ENCODE measurements at regions not wholly inside any gene's neighbourhood (a gene's known extent, or its start where the extent isn't known, plus 50 kb on each side); places are given as distances from the start of the nearest gene placed in this dataset.

DNA sequence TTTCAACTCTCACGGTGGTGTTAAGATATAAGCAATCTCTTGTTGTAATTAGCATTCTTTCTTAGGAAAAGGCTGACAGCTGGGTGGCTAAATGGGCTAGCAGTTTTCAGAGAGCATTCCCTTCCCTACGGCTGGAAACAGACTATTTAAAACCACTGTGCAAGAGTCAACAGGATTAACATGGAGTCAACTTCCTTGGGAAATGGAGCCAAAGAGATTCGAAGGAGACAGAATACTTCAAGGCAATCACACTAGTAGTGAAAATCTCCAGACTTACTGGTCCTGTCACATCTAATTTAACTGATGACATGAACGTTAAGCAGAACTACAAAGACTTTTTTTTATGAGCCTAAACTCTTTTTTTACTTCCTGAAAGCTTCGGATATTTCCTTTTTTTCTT is 453.3 kb upstream of the ITGA1 start:
- H3K9ac ChIP-seq (ENCODE audit: low read depth, low read length): no peak overlapping the region

DNA sequence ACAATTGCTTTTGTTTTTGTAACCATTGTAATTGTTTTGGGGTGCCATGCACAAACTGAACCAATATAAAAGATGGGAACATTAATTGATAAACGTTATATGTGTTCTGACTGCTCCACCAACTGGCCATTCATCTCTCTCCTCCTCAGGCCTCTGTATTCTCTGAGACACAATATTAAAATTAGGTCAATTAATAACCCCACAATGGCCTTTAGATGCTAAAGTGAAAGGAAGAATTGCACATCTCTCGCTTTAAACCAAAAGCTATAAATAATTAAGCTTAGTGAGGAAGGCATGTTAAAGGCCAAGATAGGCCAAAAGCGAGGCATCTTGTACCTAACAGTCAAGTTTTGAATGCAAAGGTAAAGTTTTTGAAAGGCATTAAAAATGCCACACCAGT is 448.4 kb upstream of the ITGA1 start:
- Histone ChIP-seq H3K4me2 (ENCODE audit: low read length) (no peak overlapping the region), H3K9me3 (replicated peaks; ENCODE audit: low read length) (no peaks in the 10 kb centered on the region), H3K36me3 (ENCODE audit: insufficient read depth, low read length) (no peaks in the 10 kb centered on the region)

More for the DNA sequence above, 453.3 kb upstream of the ITGA1 start:
- Histone ChIP-seq H3K4me1 (ENCODE audit: control insufficient read depth, insufficient read depth, low read length) (no peaks in the 10 kb centered on the region), H3K9me3 (replicated peaks; ENCODE audit: low read length) (no peaks in the 10 kb centered on the region), H3K36me3 (ENCODE audit: insufficient read depth, low read length) (no peaks in the 10 kb centered on the region), H3K4me3 (ENCODE audit: low read length) (no peak overlapping the region), H3K27me3 (ENCODE audit: control insufficient read depth, insufficient read depth, low read length) (no peaks in the 10 kb centered on the region), H3K4me2 (ENCODE audit: low read length) (no peak overlapping the region)

DNA sequence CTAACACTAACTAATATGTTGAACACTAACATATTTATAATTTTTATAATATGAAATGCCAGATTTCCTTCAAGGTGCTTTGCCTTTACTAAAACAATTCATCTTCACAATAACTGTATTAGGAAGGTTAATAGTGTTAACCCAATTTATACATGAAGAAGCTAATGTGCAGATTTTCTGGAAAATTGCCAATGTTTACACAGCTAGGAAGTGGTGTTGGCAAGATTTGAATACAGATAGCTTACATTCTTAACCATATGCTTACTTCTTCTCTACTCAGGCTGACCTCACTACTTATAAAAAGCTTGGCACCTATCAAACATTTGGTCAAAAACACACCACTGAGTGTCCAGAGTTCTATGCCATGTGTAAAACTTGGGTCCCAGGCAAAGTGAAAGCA is 445.4 kb upstream of the ITGA1 start:
- H3K9me3 ChIP-seq (replicated peaks; ENCODE audit: low read length): no peaks in the 10 kb centered on the region
- no peaks in the 10 kb centered on the region for H3K27me3 ChIP-seq (ENCODE audit: control insufficient read depth, insufficient read depth, low read length)
- H3K4me1 ChIP-seq (ENCODE audit: control insufficient read depth, insufficient read depth, low read length): no peaks in the 10 kb centered on the region
- H3K4me3 ChIP-seq (ENCODE audit: low read length): no peak overlapping the region
- no peaks in the 10 kb centered on the region for H3K36me3 ChIP-seq (ENCODE audit: insufficient read depth, low read length)
- no peak overlapping the region for H3K4me2 ChIP-seq (ENCODE audit: low read length)
- H3K9ac ChIP-seq (ENCODE audit: low read depth, low read length): no peak overlapping the region

More for the DNA sequence above, 448.4 kb upstream of the ITGA1 start:
- no peak overlapping the region for H3K4me3 ChIP-seq (ENCODE audit: low read length)
- no peaks in the 10 kb centered on the region for H3K27me3 ChIP-seq (ENCODE audit: control insufficient read depth, insufficient read depth, low read length)
- no peak overlapping the region for H3K9ac ChIP-seq (ENCODE audit: low read depth, low read length)
- H3K4me1 ChIP-seq (ENCODE audit: control insufficient read depth, insufficient read depth, low read length): no peaks in the 10 kb centered on the region

DNA sequence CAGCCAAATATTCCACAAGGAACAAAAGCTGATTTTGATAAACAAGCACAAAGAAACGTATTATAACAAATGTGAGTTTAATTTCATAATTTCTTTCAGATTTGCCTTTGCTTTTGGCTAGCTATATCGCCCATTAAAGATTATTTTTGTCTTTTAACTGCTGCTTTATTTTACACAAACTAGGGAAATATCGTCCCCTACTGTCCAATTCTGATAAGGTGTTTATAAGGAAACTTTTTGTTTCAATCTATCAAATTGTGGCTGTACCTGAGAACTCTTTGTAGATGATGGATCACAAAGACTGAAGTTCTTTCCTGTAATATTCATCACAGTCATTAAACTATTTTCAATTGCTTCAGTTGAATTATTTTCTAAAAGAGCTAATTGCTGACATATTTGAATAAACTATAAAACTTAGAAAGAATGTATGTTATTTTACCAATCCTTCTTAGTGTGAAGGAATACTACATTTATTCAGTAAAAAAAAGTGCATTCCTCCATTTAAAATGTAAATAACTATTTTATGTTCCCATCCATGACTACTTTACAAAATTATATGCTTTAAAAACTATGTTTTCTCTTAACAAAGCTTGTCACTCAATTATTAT is 431.3 kb upstream of the ITGA1 start:
- Histone ChIP-seq H3K36me3 (ENCODE audit: insufficient read depth, low read length) (no peaks in the 10 kb centered on the region), H3K9ac (ENCODE audit: low read depth, low read length) (no peak overlapping the region), H3K4me3 (ENCODE audit: low read length) (no peak overlapping the region), H3K4me1 (ENCODE audit: control insufficient read depth, insufficient read depth, low read length) (no peaks in the 10 kb centered on the region), H3K4me2 (ENCODE audit: low read length) (no peak overlapping the region), H3K27me3 (ENCODE audit: control insufficient read depth, insufficient read depth, low read length) (no peaks in the 10 kb centered on the region), H3K9me3 (replicated peaks; ENCODE audit: low read length) (no peaks in the 10 kb centered on the region)

DNA sequence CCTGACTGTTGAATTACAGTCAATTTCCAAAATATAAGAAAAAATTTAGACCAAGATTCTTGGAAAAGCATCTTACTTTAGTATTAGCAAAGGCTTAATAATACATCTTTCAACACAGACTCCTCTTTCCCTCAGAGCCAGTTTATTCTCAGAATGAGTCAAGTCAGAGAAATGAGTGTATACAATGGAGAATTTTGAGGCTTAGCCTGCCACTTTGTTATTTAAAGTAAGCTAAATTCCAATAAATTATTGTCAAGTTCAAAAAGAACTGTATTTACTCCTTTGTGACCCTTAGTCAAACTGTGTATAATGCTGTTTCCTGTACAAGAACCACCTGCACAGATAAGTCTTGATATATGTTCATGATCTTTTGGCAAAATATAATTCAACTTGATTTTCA is 428.5 kb upstream of the ITGA1 start:
- H3K4me3 ChIP-seq (ENCODE audit: low read length): no peak overlapping the region
- no peak overlapping the region for H3K4me2 ChIP-seq (ENCODE audit: low read length)
- H3K9ac ChIP-seq (ENCODE audit: low read depth, low read length): no peak overlapping the region
- no peaks in the 10 kb centered on the region for H3K9me3 ChIP-seq (replicated peaks; ENCODE audit: low read length)
- no peaks in the 10 kb centered on the region for H3K4me1 ChIP-seq (ENCODE audit: control insufficient read depth, insufficient read depth, low read length)
- H3K36me3 ChIP-seq (ENCODE audit: insufficient read depth, low read length): no peaks in the 10 kb centered on the region
- H3K27me3 ChIP-seq (ENCODE audit: control insufficient read depth, insufficient read depth, low read length): no peaks in the 10 kb centered on the region

DNA sequence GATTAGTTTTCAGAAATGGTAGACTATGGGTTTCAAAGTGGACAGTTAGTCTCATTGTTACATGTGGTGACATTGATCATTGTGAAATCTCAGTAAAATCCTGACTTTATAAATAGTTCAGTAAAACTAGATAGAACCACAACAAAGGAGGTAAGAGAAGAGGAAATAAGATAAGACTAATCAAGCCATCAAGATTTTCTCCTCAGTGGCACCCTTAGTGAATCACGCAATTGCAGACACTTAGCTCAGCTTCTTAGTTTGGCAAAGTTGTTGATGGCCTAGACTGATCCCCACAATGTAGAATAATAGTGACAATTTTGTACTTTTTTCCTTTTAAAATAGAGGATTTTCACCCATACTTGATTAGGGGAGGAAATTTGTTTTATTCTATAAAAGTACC is 426.7 kb upstream of the ITGA1 start:
- H3K4me3 ChIP-seq (ENCODE audit: low read length): no peak overlapping the region
- no peaks in the 10 kb centered on the region for H3K9me3 ChIP-seq (replicated peaks; ENCODE audit: low read length)
- no peaks in the 10 kb centered on the region for H3K36me3 ChIP-seq (ENCODE audit: insufficient read depth, low read length)
- H3K27me3 ChIP-seq (ENCODE audit: control insufficient read depth, insufficient read depth, low read length): no peaks in the 10 kb centered on the region
- H3K9ac ChIP-seq (ENCODE audit: low read depth, low read length): no peak overlapping the region
- no peak overlapping the region for H3K4me2 ChIP-seq (ENCODE audit: low read length)
- H3K4me1 ChIP-seq (ENCODE audit: control insufficient read depth, insufficient read depth, low read length): no peaks in the 10 kb centered on the region

DNA sequence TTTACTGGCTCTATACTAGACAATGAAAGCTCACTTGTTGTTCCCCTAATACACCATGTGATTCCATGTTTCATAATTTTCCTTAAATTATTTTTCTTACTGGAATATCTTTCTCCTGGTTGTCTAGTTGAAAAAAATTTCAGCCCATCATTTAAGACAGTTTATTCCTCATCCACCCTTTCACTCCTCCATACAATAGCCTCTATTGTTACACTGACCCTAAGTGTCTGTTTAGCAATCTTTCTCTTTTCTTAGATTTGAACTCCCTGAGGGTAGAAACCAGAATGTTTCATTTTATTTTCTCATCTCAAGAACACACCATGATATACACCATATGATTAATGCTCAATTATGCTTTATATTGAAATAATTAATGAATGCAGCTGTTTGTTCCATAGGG is 413.4 kb upstream of the ITGA1 start:
- Histone ChIP-seq H3K4me3 (ENCODE audit: low read length) (no peak overlapping the region), H3K36me3 (ENCODE audit: insufficient read depth, low read length) (no peaks in the 10 kb centered on the region), H3K27me3 (ENCODE audit: control insufficient read depth, insufficient read depth, low read length) (no peaks in the 10 kb centered on the region), H3K4me2 (ENCODE audit: low read length) (no peak overlapping the region), H3K4me1 (ENCODE audit: control insufficient read depth, insufficient read depth, low read length) (no peaks in the 10 kb centered on the region), H3K9ac (ENCODE audit: low read depth, low read length) (no peak overlapping the region), H3K9me3 (replicated peaks; ENCODE audit: low read length) (no peaks in the 10 kb centered on the region)

DNA sequence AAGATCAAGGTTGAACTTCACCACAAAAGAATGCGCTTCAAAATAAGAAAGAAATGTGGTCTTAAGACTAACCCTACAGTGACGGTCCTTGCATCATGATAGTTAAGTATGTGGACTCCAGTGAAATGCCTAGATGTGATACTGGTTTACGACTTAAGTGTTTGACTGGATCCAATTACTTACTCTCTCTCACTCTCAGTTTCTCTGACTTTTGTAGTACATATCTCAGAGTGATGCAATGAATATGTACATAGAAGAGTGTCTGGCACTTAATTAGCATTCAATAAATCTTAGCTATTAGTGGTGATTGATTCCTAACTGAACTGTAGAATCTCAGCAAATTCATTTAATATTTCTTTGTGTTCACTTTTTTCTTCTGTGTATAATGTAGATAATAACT is 411.7 kb upstream of the ITGA1 start:
- Histone ChIP-seq H3K36me3 (ENCODE audit: insufficient read depth, low read length) (no peaks in the 10 kb centered on the region), H3K4me1 (ENCODE audit: control insufficient read depth, insufficient read depth, low read length) (no peaks in the 10 kb centered on the region), H3K9ac (ENCODE audit: low read depth, low read length) (no peak overlapping the region), H3K9me3 (replicated peaks; ENCODE audit: low read length) (no peaks in the 10 kb centered on the region), H3K4me2 (ENCODE audit: low read length) (no peak overlapping the region), H3K4me3 (ENCODE audit: low read length) (no peak overlapping the region), H3K27me3 (ENCODE audit: control insufficient read depth, insufficient read depth, low read length) (no peaks in the 10 kb centered on the region)

DNA sequence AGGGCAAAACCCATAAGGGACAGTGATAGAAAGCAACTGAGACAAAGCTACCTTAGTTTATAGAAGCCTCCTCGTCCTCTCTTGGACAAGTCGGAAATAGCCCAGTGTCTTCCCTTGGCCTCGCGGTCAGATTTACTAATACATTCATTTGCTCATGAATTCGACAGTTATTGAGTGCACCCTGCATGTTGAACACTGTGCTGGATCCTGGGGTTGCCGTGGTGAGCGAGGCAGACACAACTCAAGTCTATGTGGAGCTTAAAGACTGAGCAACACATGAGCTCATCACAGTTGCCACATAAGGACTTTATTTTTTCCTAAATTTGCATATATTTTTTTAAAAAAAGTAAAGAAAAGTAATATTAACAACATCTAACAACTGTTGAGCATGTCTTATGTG is 411.1 kb upstream of the ITGA1 start:
- H3K4me3 ChIP-seq (ENCODE audit: low read length): no peak overlapping the region
- no peaks in the 10 kb centered on the region for H3K9me3 ChIP-seq (replicated peaks; ENCODE audit: low read length)
- no peaks in the 10 kb centered on the region for H3K4me1 ChIP-seq (ENCODE audit: control insufficient read depth, insufficient read depth, low read length)
- no peaks in the 10 kb centered on the region for H3K36me3 ChIP-seq (ENCODE audit: insufficient read depth, low read length)
- no peak overlapping the region for H3K4me2 ChIP-seq (ENCODE audit: low read length)
- no peaks in the 10 kb centered on the region for H3K27me3 ChIP-seq (ENCODE audit: control insufficient read depth, insufficient read depth, low read length)
- H3K9ac ChIP-seq (ENCODE audit: low read depth, low read length): no peak overlapping the region

DNA sequence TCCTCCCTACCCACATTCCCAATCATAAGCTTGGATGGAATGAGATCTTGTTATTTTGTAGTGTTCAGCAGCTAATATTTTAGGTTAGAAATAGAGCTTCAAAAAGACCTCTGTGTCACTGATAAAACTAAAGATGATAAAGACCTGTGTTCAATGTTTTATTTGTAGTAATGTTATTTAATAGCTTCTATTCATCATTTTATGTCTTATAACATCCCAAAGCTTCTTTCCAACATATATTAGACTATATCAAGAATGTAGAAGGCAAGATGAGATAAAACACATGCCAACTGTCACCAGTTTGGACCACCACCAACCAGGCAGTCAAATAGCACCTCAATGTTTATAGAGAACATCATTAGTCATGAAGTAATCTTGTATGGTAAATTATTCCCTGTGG is 409.5 kb upstream of the ITGA1 start:
- H3K4me1 ChIP-seq (ENCODE audit: control insufficient read depth, insufficient read depth, low read length): no peaks in the 10 kb centered on the region
- no peak overlapping the region for H3K4me3 ChIP-seq (ENCODE audit: low read length)
- no peak overlapping the region for H3K9ac ChIP-seq (ENCODE audit: low read depth, low read length)
- no peak overlapping the region for H3K4me2 ChIP-seq (ENCODE audit: low read length)
- H3K36me3 ChIP-seq (ENCODE audit: insufficient read depth, low read length): no peaks in the 10 kb centered on the region
- H3K9me3 ChIP-seq (replicated peaks; ENCODE audit: low read length): no peaks in the 10 kb centered on the region
- H3K27me3 ChIP-seq (ENCODE audit: control insufficient read depth, insufficient read depth, low read length): no peaks in the 10 kb centered on the region

DNA sequence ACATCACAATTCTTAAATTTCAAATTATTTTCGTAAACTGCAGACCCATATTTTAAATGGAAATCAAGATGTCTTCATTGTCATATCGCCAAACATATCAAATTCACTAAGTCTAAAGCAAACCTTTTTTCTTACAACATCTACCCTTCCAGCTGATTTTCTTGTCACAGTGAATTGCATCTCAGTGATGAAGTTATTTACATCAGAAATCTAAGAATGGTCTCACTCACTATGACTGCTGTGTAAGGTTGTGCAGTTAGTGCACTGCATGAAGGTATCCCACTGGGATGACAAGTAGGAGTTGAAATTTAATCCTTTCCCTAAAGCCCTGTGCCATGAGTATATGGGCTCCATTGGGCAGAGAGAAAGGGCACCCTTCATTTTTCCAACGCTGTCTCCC is 399.4 kb upstream of the ITGA1 start:
- no peaks in the 10 kb centered on the region for H3K27me3 ChIP-seq (ENCODE audit: control insufficient read depth, insufficient read depth, low read length)
- H3K4me1 ChIP-seq (ENCODE audit: control insufficient read depth, insufficient read depth, low read length): no peaks in the 10 kb centered on the region
- H3K4me2 ChIP-seq (ENCODE audit: low read length): no peak overlapping the region
- H3K36me3 ChIP-seq (ENCODE audit: insufficient read depth, low read length): no peaks in the 10 kb centered on the region
- H3K4me3 ChIP-seq (ENCODE audit: low read length): no peak overlapping the region
- no peak overlapping the region for H3K9ac ChIP-seq (ENCODE audit: low read depth, low read length)
- H3K9me3 ChIP-seq (replicated peaks; ENCODE audit: low read length): no peaks in the 10 kb centered on the region

DNA sequence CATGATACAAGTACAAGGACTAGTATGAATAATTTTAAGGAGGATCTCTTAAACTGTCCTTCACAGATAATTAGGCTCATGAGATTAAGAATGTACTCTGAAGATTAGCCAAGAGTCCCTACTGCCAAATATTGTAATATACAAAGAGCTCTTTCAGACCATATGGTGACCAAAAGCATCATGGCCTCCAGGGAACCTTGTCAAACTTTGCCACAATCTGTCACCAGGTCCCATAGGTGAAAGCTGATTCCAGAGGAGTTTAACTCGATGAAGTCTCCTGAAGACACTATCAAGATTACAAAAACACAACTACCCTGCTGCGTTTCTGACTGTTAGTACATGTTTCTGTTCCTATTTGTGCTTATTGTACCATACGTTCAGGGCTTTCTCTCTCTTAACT is 395.4 kb upstream of the ITGA1 start:
- Histone ChIP-seq H3K27me3 (ENCODE audit: control insufficient read depth, insufficient read depth, low read length) (no peaks in the 10 kb centered on the region), H3K36me3 (ENCODE audit: insufficient read depth, low read length) (no peaks in the 10 kb centered on the region), H3K4me2 (ENCODE audit: low read length) (no peak overlapping the region), H3K9me3 (replicated peaks; ENCODE audit: low read length) (no peaks in the 10 kb centered on the region), H3K9ac (ENCODE audit: low read depth, low read length) (no peak overlapping the region), H3K4me3 (ENCODE audit: low read length) (no peak overlapping the region), H3K4me1 (ENCODE audit: control insufficient read depth, insufficient read depth, low read length) (no peaks in the 10 kb centered on the region)
